Dendritic cell treated with granulocyte-macrophage colony-stimulating factor and Interleukin-4, amounts not matched to agents 40 ng/mL and 50 ng/mL, for 4 days (primary cell): ENCODE measurements at regions not wholly inside any gene's neighbourhood (a gene's known extent, or its start where the extent isn't known, plus 50 kb on each side); places are given as distances from the start of the nearest gene placed in this dataset.
"Not testable (repeated sequence)": the region's sequence is repeated elsewhere in the genome, so short reads cannot be mapped to it uniquely, and the experiment has no call there.

Experiments
- H3K27ac Mint-ChIP-seq: one replicate; pipeline ENCODE4 v1.8.0; 2022; ENCODE audit warnings: mild to moderate bottlenecking, mixed read lengths
- H3K27me3 Mint-ChIP-seq: one replicate; pipeline ENCODE4 v1.8.0; 2022; ENCODE audit warnings: mild to moderate bottlenecking, mixed read lengths
- H3K36me3 Mint-ChIP-seq: one replicate; pipeline ENCODE4 v1.8.0; 2022; ENCODE audit warnings: low read depth, mixed read lengths
- H3K4me1 Mint-ChIP-seq: one replicate; pipeline ENCODE4 v1.8.0; 2022; ENCODE audit warnings: low read depth, mixed read lengths
- H3K4me3 Mint-ChIP-seq: one replicate; pipeline ENCODE4 v1.8.0; 2022; ENCODE audit warnings: mild to moderate bottlenecking, moderate library complexity, mixed read lengths
- H3K9me3 Mint-ChIP-seq: one replicate; pipeline ENCODE4 v1.8.0; 2022; ENCODE audit warnings: mixed read lengths
- intact Hi-C: fragments of 100-400 bp; cut with micrococcal nuclease; formaldehyde crosslinking; loops from one replicate; pipeline ENCODE4 v1.15.0; 2022

- no peaks in the 10 kb centered on the region for H3K27me3 Mint-ChIP-seq
- no peaks in the 10 kb centered on the region for H3K36me3 Mint-ChIP-seq
- H3K9me3 Mint-ChIP-seq = no peaks in the 10 kb centered on the region
- no peaks in the 10 kb centered on the region for H3K4me1 Mint-ChIP-seq
- H3K4me3 Mint-ChIP-seq = no peak overlapping the region
- intact Hi-C loops = no loop called here
- H3K27ac Mint-ChIP-seq = no peak overlapping the region
Observed at GRCh38 chr15:95758851-95759250, 571.6 kb upstream of the NR2F2 start.

GRCh38 chr15:95760508-95760907 lies 570.0 kb upstream of the NR2F2 start:
- intact Hi-C loops = no loop called here
- Mint-ChIP-seq H3K27ac (no peak overlapping the region), H3K36me3 (no peaks in the 10 kb centered on the region), H3K27me3 (no peaks in the 10 kb centered on the region), H3K4me1 (no peaks in the 10 kb centered on the region), H3K9me3 (no peaks in the 10 kb centered on the region), H3K4me3 (no peak overlapping the region)

GRCh38 chr15:95761501-95762165 lies 568.9 kb upstream of the NR2F2 start:
- Mint-ChIP-seq H3K4me3 (no peak overlapping the region), H3K9me3 (no peaks in the 10 kb centered on the region), H3K4me1 (no peaks in the 10 kb centered on the region), H3K27ac (no peak overlapping the region), H3K36me3 (no peaks in the 10 kb centered on the region), H3K27me3 (no peaks in the 10 kb centered on the region)
- intact Hi-C loops = no loop called here

- Mint-ChIP-seq H3K4me3 (no peak overlapping the region), H3K27me3 (no peaks in the 10 kb centered on the region), H3K4me1 (no peaks in the 10 kb centered on the region), H3K27ac (no peak overlapping the region), H3K9me3 (no peaks in the 10 kb centered on the region), H3K36me3 (no peaks in the 10 kb centered on the region)
- intact Hi-C loops = no loop called here
Observed at GRCh38 chr15:95763426-95763825, 567.1 kb upstream of the NR2F2 start.

- Mint-ChIP-seq H3K27me3 (no peaks in the 10 kb centered on the region), H3K27ac (no peak overlapping the region), H3K4me3 (no peak overlapping the region), H3K36me3 (no peaks in the 10 kb centered on the region), H3K4me1 (no peaks in the 10 kb centered on the region), H3K9me3 (no peaks in the 10 kb centered on the region)
- intact Hi-C loops = no loop called here
Observed at GRCh38 chr15:95765161-95765560, 565.3 kb upstream of the NR2F2 start.

GRCh38 chr15:95770196-95770595 lies 560.3 kb upstream of the NR2F2 start:
- Mint-ChIP-seq H3K4me1 (no peaks in the 10 kb centered on the region), H3K4me3 (no peak overlapping the region), H3K27ac (no peak overlapping the region), H3K9me3 (no peaks in the 10 kb centered on the region), H3K36me3 (no peaks in the 10 kb centered on the region), H3K27me3 (no peaks in the 10 kb centered on the region)
- intact Hi-C loops = no loop called here

- no peak overlapping the region for H3K27ac Mint-ChIP-seq
- no peak overlapping the region for H3K4me3 Mint-ChIP-seq
- no peaks in the 10 kb centered on the region for H3K27me3 Mint-ChIP-seq
- H3K4me1 Mint-ChIP-seq = no peaks in the 10 kb centered on the region
- intact Hi-C loops = no loop called here
- H3K36me3 Mint-ChIP-seq = no peaks in the 10 kb centered on the region
- H3K9me3 Mint-ChIP-seq = no peaks in the 10 kb centered on the region
Observed at GRCh38 chr15:95772982-95773381, 557.5 kb upstream of the NR2F2 start.

- no peak overlapping the region for H3K4me3 Mint-ChIP-seq
- no peak overlapping the region for H3K27ac Mint-ChIP-seq
- no peaks in the 10 kb centered on the region for H3K4me1 Mint-ChIP-seq
- peaks cover 60% of the 10 kb centered on the region for H3K9me3 Mint-ChIP-seq
- intact Hi-C loops = no loop called here
- H3K36me3 Mint-ChIP-seq = no peaks in the 10 kb centered on the region
- no peaks in the 10 kb centered on the region for H3K27me3 Mint-ChIP-seq
Observed at GRCh38 chr15:95784508-95784907, 546.0 kb upstream of the NR2F2 start.

- H3K27me3 Mint-ChIP-seq, intact Hi-C loops, H3K4me3 Mint-ChIP-seq, H3K36me3 Mint-ChIP-seq, H3K4me1 Mint-ChIP-seq, H3K27ac Mint-ChIP-seq: not testable (repeated sequence)
- H3K9me3 Mint-ChIP-seq = peaks cover 62% of the 10 kb centered on the region
Observed at GRCh38 chr15:95785276-95785675, 545.2 kb upstream of the NR2F2 start.

GRCh38 chr15:95793231-95793630 lies 537.3 kb upstream of the NR2F2 start:
- Mint-ChIP-seq H3K4me1 (no peaks in the 10 kb centered on the region), H3K9me3 (peaks cover 6% of the 10 kb centered on the region), H3K36me3 (no peaks in the 10 kb centered on the region), H3K27ac (no peak overlapping the region), H3K4me3 (no peak overlapping the region), H3K27me3 (no peaks in the 10 kb centered on the region)
- intact Hi-C loops = no loop called here

- no peak overlapping the region for H3K27ac Mint-ChIP-seq
- H3K4me1 Mint-ChIP-seq = no peaks in the 10 kb centered on the region
- no peaks in the 10 kb centered on the region for H3K36me3 Mint-ChIP-seq
- intact Hi-C loops = no loop called here
- no peak overlapping the region for H3K4me3 Mint-ChIP-seq
- H3K9me3 Mint-ChIP-seq = peaks cover 3% of the 10 kb centered on the region
- H3K27me3 Mint-ChIP-seq = no peaks in the 10 kb centered on the region
Observed at GRCh38 chr15:95795386-95795785, 535.1 kb upstream of the NR2F2 start.

GRCh38 chr15:95799286-95800200 lies 531.0 kb upstream of the NR2F2 start:
- H3K36me3 Mint-ChIP-seq = no peaks in the 10 kb centered on the region
- no peaks in the 10 kb centered on the region for H3K27me3 Mint-ChIP-seq
- H3K4me1 Mint-ChIP-seq = no peaks in the 10 kb centered on the region
- intact Hi-C loops = no loop called here
- no peak overlapping the region for H3K4me3 Mint-ChIP-seq
- H3K9me3 Mint-ChIP-seq = peaks cover 9% of the 10 kb centered on the region
- no peak overlapping the region for H3K27ac Mint-ChIP-seq

- H3K36me3 Mint-ChIP-seq = no peaks in the 10 kb centered on the region
Observed at GRCh38 chr15:95804484-95804883, 526.0 kb upstream of the NR2F2 start.

GRCh38 chr15:95812491-95812890 lies 518.0 kb upstream of the NR2F2 start:
- no peak overlapping the region for H3K4me3 Mint-ChIP-seq
- no peaks in the 10 kb centered on the region for H3K36me3 Mint-ChIP-seq
- no peaks in the 10 kb centered on the region for H3K9me3 Mint-ChIP-seq
- no peaks in the 10 kb centered on the region for H3K4me1 Mint-ChIP-seq
- no peak overlapping the region for H3K27ac Mint-ChIP-seq
- H3K27me3 Mint-ChIP-seq = no peaks in the 10 kb centered on the region
- intact Hi-C loops = no loop called here

More at GRCh38 chr15:95804484-95804883, 526.0 kb upstream of the NR2F2 start:
- Mint-ChIP-seq H3K4me3 (no peak overlapping the region), H3K27me3 (no peaks in the 10 kb centered on the region), H3K4me1 (no peaks in the 10 kb centered on the region), H3K9me3 (peaks cover 9% of the 10 kb centered on the region), H3K27ac (no peak overlapping the region)
- intact Hi-C loops = no loop called here
